ENCODE measurements at regions not wholly inside any gene's neighbourhood (a gene's known extent, or its start where the extent isn't known, plus 50 kb on each side); places are given as distances from the start of the nearest gene placed in this dataset.

DNA sequence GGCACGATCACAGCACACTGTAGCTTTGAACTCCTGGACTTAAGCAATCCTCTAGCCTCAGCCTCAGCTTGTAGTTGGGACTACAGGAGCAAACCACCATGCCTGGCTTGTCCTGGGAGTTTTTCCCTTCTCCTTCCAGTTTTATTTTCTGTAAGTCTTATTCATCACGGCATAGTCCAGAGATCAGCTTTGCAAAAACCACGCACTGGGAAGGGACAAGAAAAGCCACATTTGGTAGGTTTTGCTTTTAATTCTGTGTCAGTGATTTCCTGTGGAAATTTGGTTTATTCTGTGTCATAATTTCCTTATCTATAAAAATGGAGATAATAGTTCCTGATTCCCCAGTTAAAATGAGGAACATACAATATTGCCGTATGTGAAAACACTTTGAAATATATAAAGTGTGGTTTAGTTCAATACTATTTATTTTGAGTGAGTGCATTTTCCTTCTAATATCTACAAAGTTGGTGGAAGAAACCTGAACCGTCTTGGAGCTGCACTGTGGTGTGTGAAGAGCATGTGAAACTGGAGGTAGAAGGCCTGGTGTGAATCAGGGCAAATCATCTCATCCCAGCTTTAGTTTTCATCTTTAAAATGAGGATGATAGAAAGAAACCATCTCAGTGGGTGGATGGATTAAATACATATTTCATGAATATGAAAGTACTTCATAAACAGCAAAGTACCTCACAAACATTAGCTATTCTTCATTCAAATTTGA, 92.8 kb upstream of the ELL2 start:
- Mint-ChIP-seq H3K4me1 (peaks cover 0 to 2% (median 0%) of the 10 kb centered on the region in 4 donors), H3K27ac (no peak overlapping the region), H3K9me3 (no peaks in the 10 kb centered on the region), H3K27me3 (peaks cover 0 to 2% of the 10 kb centered on the region in 2 donors), H3K36me3 (no peaks in the 10 kb centered on the region), H3K4me3 (no peak overlapping the region)
- intact Hi-C loops (cut with micrococcal nuclease), result no loop called here
- no peaks in the 10 kb centered on the region for H3K9me3 ChIP-seq (ENCODE audit: control insufficient read depth in 1 of 2, low read length in 2 of 2)
- no peaks in the 10 kb centered on the region for H3K4me1 ChIP-seq (ENCODE audit: insufficient read depth, low read length)
- no peak overlapping the region for H3K4me3 ChIP-seq (ENCODE audit: low read length in 2 of 2)
- CTCF ChIA-PET (ENCODE audit: partially characterized antibody), result interaction anchor here (1.3 kb wide), 1 partner anchor 10 kb away, joined by 3 read pairs; no protein-coding TSS in a partner anchor
- H3K36me3 ChIP-seq (ENCODE audit: insufficient read depth, low read length), result no peaks in the 10 kb centered on the region
- no peak overlapping the region for H3K27ac ChIP-seq (ENCODE audit: low read depth, low read length)
- POLR2A ChIA-PET (ENCODE audit: partially characterized antibody), result no interaction called here
- DNase-seq, result no peak
- H3K27me3 ChIP-seq (ENCODE audit: insufficient read depth, low read length), result no peaks in the 10 kb centered on the region

- Histone ChIP-seq H3K4me1 (ENCODE audit: insufficient read depth, low read length) (no peaks in the 10 kb centered on the region), H3K27me3 (ENCODE audit: insufficient read depth, low read length) (no peaks in the 10 kb centered on the region), H3K27ac (ENCODE audit: low read depth, low read length) (no peak overlapping the region), H3K9me3 (ENCODE audit: control insufficient read depth in 1 of 2, low read length in 2 of 2) (no peaks in the 10 kb centered on the region), H3K4me3 (ENCODE audit: low read length in 2 of 2) (no peak overlapping the region), H3K36me3 (ENCODE audit: insufficient read depth, low read length) (no peaks in the 10 kb centered on the region)
- H3K9me3 Mint-ChIP-seq, result no peaks in the 10 kb centered on the region
- intact Hi-C loops (cut with micrococcal nuclease), result no loop called here
- peaks cover 0 to 2% of the 10 kb centered on the region in 2 donors for H3K27me3 Mint-ChIP-seq
- peaks cover 0 to 2% (median 0%) of the 10 kb centered on the region in 4 donors for H3K4me1 Mint-ChIP-seq
- H3K36me3 Mint-ChIP-seq, result no peaks in the 10 kb centered on the region
- no peak overlapping the region for H3K27ac Mint-ChIP-seq
- DNase-seq, result no peak
- no peak overlapping the region for H3K4me3 Mint-ChIP-seq
- CTCF ChIA-PET (ENCODE audit: partially characterized antibody), result interaction anchor here (1.3 kb wide), 1 partner anchor 9 kb away, joined by 3 read pairs; no protein-coding TSS in a partner anchor
- POLR2A ChIA-PET (ENCODE audit: partially characterized antibody), result no interaction called here
Measured at GRCh38 chr5:96053063-96053735, 91.5 kb upstream of the ELL2 start.

GRCh38 chr5:96052374-96052773, 90.7 kb upstream of the ELL2 start:
- Mint-ChIP-seq H3K27ac (no peak overlapping the region), H3K9me3 (no peaks in the 10 kb centered on the region), H3K4me1 (peaks cover 0 to 2% (median 0%) of the 10 kb centered on the region in 4 donors), H3K36me3 (no peaks in the 10 kb centered on the region), H3K27me3 (peaks cover 0 to 2% of the 10 kb centered on the region in 2 donors), H3K4me3 (no peak overlapping the region)
- H3K27me3 ChIP-seq (ENCODE audit: insufficient read depth, low read length), result no peaks in the 10 kb centered on the region
- no peaks in the 10 kb centered on the region for H3K4me1 ChIP-seq (ENCODE audit: insufficient read depth, low read length)
- H3K36me3 ChIP-seq (ENCODE audit: insufficient read depth, low read length), result no peaks in the 10 kb centered on the region
- ChIA-PET POLR2A (ENCODE audit: partially characterized antibody) (no interaction called here), CTCF (ENCODE audit: partially characterized antibody) (no interaction called here)
- no peak overlapping the region for H3K4me3 ChIP-seq (ENCODE audit: low read length in 2 of 2)
- intact Hi-C loops (cut with micrococcal nuclease), result no loop called here
- no peak overlapping the region for H3K27ac ChIP-seq (ENCODE audit: low read depth, low read length)
- no peaks in the 10 kb centered on the region for H3K9me3 ChIP-seq (ENCODE audit: control insufficient read depth in 1 of 2, low read length in 2 of 2)
- DNase-seq, result no peak

DNA sequence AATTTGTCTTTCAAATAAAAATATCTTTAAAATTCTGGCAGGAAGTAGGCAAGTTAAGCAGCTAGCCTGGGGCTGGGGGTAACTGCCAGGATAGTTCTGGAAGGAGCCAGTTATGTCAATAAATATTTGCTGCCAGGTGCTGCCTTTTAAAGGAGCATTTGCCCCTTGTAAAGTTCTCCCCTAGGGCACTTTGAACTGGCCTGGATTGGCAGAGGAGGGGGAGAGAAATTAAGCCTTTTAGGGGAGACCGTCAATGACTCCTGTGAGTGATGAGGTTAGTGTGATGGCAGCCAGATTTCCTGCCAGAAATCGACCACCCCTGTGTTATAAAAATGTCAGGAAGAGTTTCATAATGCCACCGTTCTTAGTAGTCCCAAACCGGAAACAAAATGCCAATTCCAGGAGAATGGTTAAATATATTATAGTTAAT, 89.8 kb upstream of the ELL2 start:
- Mint-ChIP-seq H3K27me3 (peaks cover 0 to 2% of the 10 kb centered on the region in 2 donors), H3K9me3 (no peaks in the 10 kb centered on the region), H3K27ac (no peak overlapping the region), H3K4me1 (peaks cover 0 to 2% (median 0%) of the 10 kb centered on the region in 4 donors), H3K36me3 (no peaks in the 10 kb centered on the region), H3K4me3 (no peak overlapping the region)
- ChIA-PET CTCF (ENCODE audit: partially characterized antibody) (no interaction called here), POLR2A (ENCODE audit: partially characterized antibody) (no interaction called here)
- Histone ChIP-seq H3K4me3 (ENCODE audit: low read length in 2 of 2) (no peak overlapping the region), H3K4me1 (ENCODE audit: insufficient read depth, low read length) (no peaks in the 10 kb centered on the region), H3K27me3 (ENCODE audit: insufficient read depth, low read length) (no peaks in the 10 kb centered on the region), H3K9me3 (ENCODE audit: control insufficient read depth in 1 of 2, low read length in 2 of 2) (no peaks in the 10 kb centered on the region), H3K36me3 (ENCODE audit: insufficient read depth, low read length) (no peaks in the 10 kb centered on the region), H3K27ac (ENCODE audit: low read depth, low read length) (no peak overlapping the region)
- intact Hi-C loops (cut with micrococcal nuclease), result no loop called here
- DNase-seq, result no peak

GRCh38 chr5:96050273-96050880, 88.7 kb upstream of the ELL2 start:
- CTCF ChIA-PET (ENCODE audit: partially characterized antibody), result interaction anchor here (0.6 kb wide), 1 partner anchor 20 kb away, joined by 3 read pairs; no protein-coding TSS in a partner anchor

GRCh38 chr5:96049398-96050272, 88.0 kb upstream of the ELL2 start:
- CTCF ChIA-PET (ENCODE audit: partially characterized antibody), result interaction anchor here (0.6 kb wide), 1 partner anchor 20 kb away, joined by 3 read pairs; no protein-coding TSS in a partner anchor
- H3K4me3 ChIP-seq (ENCODE audit: low read length in 2 of 2), result no peak overlapping the region

More at GRCh38 chr5:96050273-96050880, 88.7 kb upstream of the ELL2 start:
- Mint-ChIP-seq H3K27me3 (peaks cover 0 to 1% of the 10 kb centered on the region in 2 donors), H3K36me3 (no peaks in the 10 kb centered on the region), H3K27ac (no peak overlapping the region), H3K4me1 (peaks cover 0 to 2% (median 0%) of the 10 kb centered on the region in 4 donors), H3K9me3 (no peaks in the 10 kb centered on the region), H3K4me3 (no peak overlapping the region)
- no peaks in the 10 kb centered on the region for H3K4me1 ChIP-seq (ENCODE audit: insufficient read depth, low read length)
- DNase-seq, result no peak
- no peaks in the 10 kb centered on the region for H3K27me3 ChIP-seq (ENCODE audit: insufficient read depth, low read length)
- no peaks in the 10 kb centered on the region for H3K36me3 ChIP-seq (ENCODE audit: insufficient read depth, low read length)
- no peak overlapping the region for H3K27ac ChIP-seq (ENCODE audit: low read depth, low read length)
- intact Hi-C loops (cut with micrococcal nuclease), result no loop called here
- H3K4me3 ChIP-seq (ENCODE audit: low read length in 2 of 2), result no peak overlapping the region
- H3K9me3 ChIP-seq (ENCODE audit: control insufficient read depth in 1 of 2, low read length in 2 of 2), result no peaks in the 10 kb centered on the region
- POLR2A ChIA-PET (ENCODE audit: partially characterized antibody), result no interaction called here

More at GRCh38 chr5:96049398-96050272, 88.0 kb upstream of the ELL2 start:
- no peaks in the 10 kb centered on the region for H3K9me3 Mint-ChIP-seq
- Histone ChIP-seq H3K4me1 (ENCODE audit: insufficient read depth, low read length) (no peaks in the 10 kb centered on the region), H3K36me3 (ENCODE audit: insufficient read depth, low read length) (no peaks in the 10 kb centered on the region), H3K27ac (ENCODE audit: low read depth, low read length) (no peak overlapping the region), H3K27me3 (ENCODE audit: insufficient read depth, low read length) (no peaks in the 10 kb centered on the region), H3K9me3 (ENCODE audit: control insufficient read depth in 1 of 2, low read length in 2 of 2) (no peaks in the 10 kb centered on the region)
- POLR2A ChIA-PET (ENCODE audit: partially characterized antibody), result no interaction called here
- H3K27ac Mint-ChIP-seq, result no peak overlapping the region
- H3K27me3 Mint-ChIP-seq, result peaks cover 0 to 1% of the 10 kb centered on the region in 2 donors
- no peak for DNase-seq
- peaks cover 0 to 1% (median 0%) of the 10 kb centered on the region in 4 donors for H3K4me1 Mint-ChIP-seq
- intact Hi-C loops (cut with micrococcal nuclease), result no loop called here
- no peaks in the 10 kb centered on the region for H3K36me3 Mint-ChIP-seq
- no peak overlapping the region for H3K4me3 Mint-ChIP-seq
